Keratinocyte (primary cell): ENCODE measurements at regions not wholly inside any gene's neighbourhood (a gene's known extent, or its start where the extent isn't known, plus 50 kb on each side); places are given as distances from the start of the nearest gene placed in this dataset.

Experiments used
- CTCF ChIP-seq, 3 experiments: IDR thresholded peaks in 1 of 3; conservative IDR thresholded peaks in 1 of 3; optimal IDR thresholded peaks in 1 of 3; 2 replicates in 2 of 3; 3 replicates in 1 of 3; pipeline versions ENCODE3 to v1.5.1; 2011; ENCODE audit warnings: low read length in 3 of 3, mild to moderate bottlenecking in 3 of 3, moderate library complexity in 2 of 3, control low read depth in 1 of 3, inconsistent platforms in 1 of 3; ENCODE audit not compliant: insufficient read depth in 2 of 3; ENCODE audit errors: extremely low read depth in 1 of 3
- EZH2 ChIP-seq: IDR thresholded peaks from one replicate; pipeline ENCODE4 v1.6.1; 2012; ENCODE audit warnings: inconsistent platforms, mild to moderate bottlenecking, low read length, moderate library complexity

- TF ChIP-seq EZH2 = no peak
- no peak for TF ChIP-seq CTCF (optimal IDR thresholded peaks at IDR 0.05 in 1 of 3, IDR thresholded peaks at IDR 0.05 in 1 of 3, conservative IDR thresholded peaks at IDR 0.05 in 1 of 3; ENCODE audit: extremely low read depth in 1 of 3, insufficient read depth in 2 of 3, low read length in 3 of 3)
These were observed 121.1 kb upstream of the CAMK1G start for GRCh38 chr1:209462433-209462832.
